H7 (cell line): ENCODE measurements at regions not wholly inside any gene's neighbourhood (a gene's known extent, or its start where the extent isn't known, plus 50 kb on each side); places are given as distances from the start of the nearest gene placed in this dataset.

Experiments used
- DNase-seq: peaks from one replicate; pipeline ENCODE4 v3.0.0; 2012
- H3K27me3 ChIP-seq: 2 replicates; pipeline ENCODE4 v1.6.0; 2011; ENCODE audit warnings: mild to moderate bottlenecking, low read length; ENCODE audit not compliant: control insufficient read depth, insufficient read depth
- H3K36me3 ChIP-seq: replicated peaks from 2 replicates; pipeline ENCODE4 v1.5.1; 2011; ENCODE audit warnings: low read length; ENCODE audit not compliant: control insufficient read depth, insufficient read depth
- H3K4me3 ChIP-seq: 2 replicates; pipeline ENCODE4 v1.5.1; 2011; ENCODE audit warnings: low read depth, mild to moderate bottlenecking, control low read depth, low read length, moderate library complexity; ENCODE audit not compliant: insufficient read depth

- Histone ChIP-seq H3K36me3 (no peaks in the 10 kb centered on the region), H3K4me3 (no peak overlapping the region), H3K27me3 (no peaks in the 10 kb centered on the region)
- no peak for DNase-seq
These were observed 567.6 kb downstream of the PLCL1 start for GRCh38 chr2:198371921-198372543.

GRCh38 chr2:198371329-198371728, 566.9 kb downstream of the PLCL1 start:
- no peak for DNase-seq
- no peaks in the 10 kb centered on the region for H3K27me3 ChIP-seq
- no peaks in the 10 kb centered on the region for H3K36me3 ChIP-seq
- no peak overlapping the region for H3K4me3 ChIP-seq

- DNase-seq, result no peak
- no peak overlapping the region for H3K4me3 ChIP-seq
- no peaks in the 10 kb centered on the region for H3K27me3 ChIP-seq
- H3K36me3 ChIP-seq, result no peaks in the 10 kb centered on the region
These were observed 563.7 kb downstream of the PLCL1 start for GRCh38 chr2:198368089-198368488.

GRCh38 chr2:198362740-198363139, 558.3 kb downstream of the PLCL1 start:
- H3K4me3 ChIP-seq, result no peak overlapping the region
- DNase-seq, result no peak
- no peaks in the 10 kb centered on the region for H3K27me3 ChIP-seq
- H3K36me3 ChIP-seq, result no peaks in the 10 kb centered on the region

GRCh38 chr2:198359308-198359707, 554.9 kb downstream of the PLCL1 start:
- Histone ChIP-seq H3K27me3 (no peaks in the 10 kb centered on the region), H3K36me3 (no peaks in the 10 kb centered on the region), H3K4me3 (no peak overlapping the region)
- no peak for DNase-seq

- no peak for DNase-seq
- Histone ChIP-seq H3K27me3 (no peaks in the 10 kb centered on the region), H3K4me3 (no peak overlapping the region), H3K36me3 (no peaks in the 10 kb centered on the region)
These were observed 551.8 kb downstream of the PLCL1 start for GRCh38 chr2:198356157-198356556.

- H3K36me3 ChIP-seq, result no peaks in the 10 kb centered on the region
- H3K27me3 ChIP-seq, result no peaks in the 10 kb centered on the region
- DNase-seq, result no peak
- no peak overlapping the region for H3K4me3 ChIP-seq
These were observed 547.3 kb downstream of the PLCL1 start for GRCh38 chr2:198351647-198352046.

- no peak for DNase-seq
- H3K4me3 ChIP-seq, result no peak overlapping the region
- no peaks in the 10 kb centered on the region for H3K27me3 ChIP-seq
- H3K36me3 ChIP-seq, result no peaks in the 10 kb centered on the region
These were observed 543.6 kb downstream of the PLCL1 start for GRCh38 chr2:198347946-198348345.

GRCh38 chr2:198347349-198347748, 543.0 kb downstream of the PLCL1 start:
- Histone ChIP-seq H3K36me3 (no peaks in the 10 kb centered on the region), H3K27me3 (no peaks in the 10 kb centered on the region), H3K4me3 (no peak overlapping the region)
- no peak for DNase-seq

GRCh38 chr2:198343471-198343870, 539.1 kb downstream of the PLCL1 start:
- DNase-seq, result no peak
- H3K27me3 ChIP-seq, result no peaks in the 10 kb centered on the region
- no peaks in the 10 kb centered on the region for H3K36me3 ChIP-seq
- H3K4me3 ChIP-seq, result no peak overlapping the region

GRCh38 chr2:198340846-198341245, 536.5 kb downstream of the PLCL1 start:
- Histone ChIP-seq H3K36me3 (no peaks in the 10 kb centered on the region), H3K27me3 (no peaks in the 10 kb centered on the region), H3K4me3 (no peak overlapping the region)
- DNase-seq, result no peak

- no peak overlapping the region for H3K4me3 ChIP-seq
- no peak for DNase-seq
These were observed 534.7 kb downstream of the PLCL1 start for GRCh38 chr2:198339116-198339515.

GRCh38 chr2:198337368-198337767, 533.0 kb downstream of the PLCL1 start:
- DNase-seq, result no peak
- no peak overlapping the region for H3K4me3 ChIP-seq
- no peaks in the 10 kb centered on the region for H3K27me3 ChIP-seq
- no peaks in the 10 kb centered on the region for H3K36me3 ChIP-seq

More at GRCh38 chr2:198339116-198339515, 534.7 kb downstream of the PLCL1 start:
- Histone ChIP-seq H3K27me3 (no peaks in the 10 kb centered on the region), H3K36me3 (no peaks in the 10 kb centered on the region)

- Histone ChIP-seq H3K4me3 (no peak overlapping the region), H3K36me3 (no peaks in the 10 kb centered on the region), H3K27me3 (no peaks in the 10 kb centered on the region)
- no peak for DNase-seq
These were observed 524.1 kb downstream of the PLCL1 start for GRCh38 chr2:198328454-198328853.

- Histone ChIP-seq H3K27me3 (no peaks in the 10 kb centered on the region), H3K36me3 (no peaks in the 10 kb centered on the region)
These were observed 523.1 kb downstream of the PLCL1 start for GRCh38 chr2:198327526-198327925.

GRCh38 chr2:198326431-198326830, 522.0 kb downstream of the PLCL1 start:
- no peak for DNase-seq
- H3K36me3 ChIP-seq, result no peaks in the 10 kb centered on the region
- no peaks in the 10 kb centered on the region for H3K27me3 ChIP-seq
- H3K4me3 ChIP-seq, result no peak overlapping the region

More at GRCh38 chr2:198327526-198327925, 523.1 kb downstream of the PLCL1 start:
- DNase-seq, result no peak
- no peak overlapping the region for H3K4me3 ChIP-seq
